IPS-18a (cell line): ENCODE measurements at regions not wholly inside any gene's neighbourhood (a gene's known extent, or its start where the extent isn't known, plus 50 kb on each side); places are given as distances from the start of the nearest gene placed in this dataset.
A peak's percentile ranks its signal among the peaks of the same experiment; 100 is the strongest.

Experiments used
- H3K27ac ChIP-seq: one replicate; pipeline ENCODE4 v1.5.1; 2013; ENCODE audit warnings: low read length
- H3K27me3 ChIP-seq: one replicate; pipeline ENCODE4 v1.6.1; 2013; ENCODE audit warnings: mild to moderate bottlenecking, low read length; ENCODE audit not compliant: control insufficient read depth, insufficient read depth
- H3K36me3 ChIP-seq: one replicate; pipeline ENCODE4 v1.6.1; 2013; ENCODE audit warnings: low read depth, low read length; ENCODE audit not compliant: control insufficient read depth
- H3K4me1 ChIP-seq: one replicate; pipeline ENCODE4 v1.6.1; 2013; ENCODE audit warnings: low read depth, low read length; ENCODE audit not compliant: control insufficient read depth
- H3K4me3 ChIP-seq: one replicate; pipeline ENCODE4 v1.5.1; 2013; ENCODE audit warnings: low read length
- H3K9ac ChIP-seq: one replicate; pipeline ENCODE4 v1.6.1; 2013; ENCODE audit warnings: mild to moderate bottlenecking, low read length, moderate library complexity
- H3K9me3 ChIP-seq: one replicate; pipeline ENCODE4 v1.6.1; 2013; ENCODE audit warnings: low read depth, low read length; ENCODE audit not compliant: control insufficient read depth

DNA sequence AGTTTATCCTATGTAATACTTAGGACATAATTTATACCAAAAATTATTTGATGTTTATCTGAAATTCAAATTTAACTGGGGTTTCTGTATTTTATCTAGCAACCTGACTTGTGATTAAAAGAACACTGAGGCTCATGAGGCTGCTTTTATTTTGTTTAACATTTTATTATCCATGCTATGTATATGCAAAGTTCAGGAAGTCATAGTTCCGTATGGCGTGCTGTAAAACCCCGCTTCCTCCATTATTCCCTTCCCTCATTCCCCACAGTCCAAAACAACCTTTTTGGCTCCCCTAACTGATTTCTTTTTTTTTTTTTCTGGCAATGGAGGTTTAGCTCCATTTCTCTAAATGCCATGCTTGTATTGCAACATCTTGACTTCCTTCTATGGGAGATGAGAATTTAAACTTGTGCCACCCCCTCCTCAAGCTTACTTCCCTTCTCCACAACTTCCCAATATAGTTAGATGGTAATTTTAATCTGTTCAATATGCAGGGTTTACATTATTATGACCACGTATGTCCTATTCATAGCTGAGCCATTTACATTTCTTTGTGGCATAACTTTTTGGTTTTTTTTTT is 138.0 kb upstream of the DNAH14 start:
- Histone ChIP-seq H3K36me3 (no peaks in the 10 kb centered on the region), H3K27ac (no peak overlapping the region), H3K9ac (no peak overlapping the region), H3K4me1 (no peaks in the 10 kb centered on the region), H3K4me3 (no peak overlapping the region), H3K9me3 (no peaks in the 10 kb centered on the region), H3K27me3 (no peaks in the 10 kb centered on the region)

GRCh38 chr1:224795591-224795990 is 133.9 kb upstream of the DNAH14 start:
- H3K4me3 ChIP-seq = no peak overlapping the region
- H3K36me3 ChIP-seq = no peaks in the 10 kb centered on the region
- peaks cover 2% of the 10 kb centered on the region for H3K4me1 ChIP-seq
- H3K27me3 ChIP-seq = no peaks in the 10 kb centered on the region
- H3K9me3 ChIP-seq = no peaks in the 10 kb centered on the region
- H3K9ac ChIP-seq = no peak overlapping the region
- H3K27ac ChIP-seq = no peak overlapping the region

DNA sequence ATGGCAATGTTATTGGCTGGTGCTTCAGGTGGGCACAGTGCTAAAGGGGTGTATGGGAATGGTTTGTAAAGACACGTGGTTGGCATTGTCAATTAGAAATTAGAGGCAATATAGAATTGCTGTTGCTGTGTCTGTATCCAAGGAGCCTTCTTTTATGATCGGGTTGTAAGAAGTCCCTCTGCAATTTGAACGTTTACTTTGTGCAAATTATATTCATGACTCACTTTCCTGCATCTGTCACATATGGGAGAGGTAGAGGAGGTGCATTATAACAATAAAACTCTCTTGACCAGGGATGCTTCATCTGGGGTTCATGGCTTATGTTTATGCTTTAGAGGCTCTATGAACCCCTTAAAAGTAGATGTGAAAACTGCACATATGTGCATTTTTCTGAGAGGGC is 130.4 kb upstream of the DNAH14 start:
- no peaks in the 10 kb centered on the region for H3K27me3 ChIP-seq
- H3K9me3 ChIP-seq = no peaks in the 10 kb centered on the region
- H3K4me3 ChIP-seq = no peak overlapping the region
- H3K27ac ChIP-seq = no peak overlapping the region
- H3K4me1 ChIP-seq = peaks cover 14% of the 10 kb centered on the region
- H3K36me3 ChIP-seq = no peaks in the 10 kb centered on the region
- no peak overlapping the region for H3K9ac ChIP-seq

GRCh38 chr1:224800486-224801119 is 128.9 kb upstream of the DNAH14 start:
- Histone ChIP-seq H3K4me3 (peak overlapping the region; percentile 42), H3K4me1 (peaks cover 14% of the 10 kb centered on the region), H3K36me3 (no peaks in the 10 kb centered on the region), H3K9me3 (no peaks in the 10 kb centered on the region), H3K9ac (peak overlapping the region; percentile 38), H3K27me3 (no peaks in the 10 kb centered on the region), H3K27ac (peak overlapping the region; percentile 87)

GRCh38 chr1:224801844-224802490 is 127.5 kb upstream of the DNAH14 start:
- no peak overlapping the region for H3K4me3 ChIP-seq
- no peaks in the 10 kb centered on the region for H3K27me3 ChIP-seq
- H3K36me3 ChIP-seq = no peaks in the 10 kb centered on the region

DNA sequence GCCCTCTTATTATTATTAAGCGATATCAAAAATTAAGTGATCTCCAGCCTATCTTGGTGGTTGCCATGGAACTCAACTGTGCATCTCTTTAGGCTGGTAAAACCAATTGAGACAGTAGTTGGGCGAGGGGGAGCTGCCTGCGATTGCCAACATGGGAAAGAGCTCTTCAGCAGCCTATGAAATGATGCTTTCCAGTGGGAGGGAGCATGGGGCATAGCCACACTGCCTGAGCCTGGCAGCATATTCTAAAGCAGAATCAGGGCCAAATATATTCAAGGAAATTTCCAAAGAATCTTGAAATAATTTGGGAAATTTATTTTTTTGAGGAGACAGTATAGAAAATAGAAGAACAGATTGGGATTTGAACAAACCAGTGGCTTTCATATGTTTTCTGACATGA is 126.9 kb upstream of the DNAH14 start:
- H3K4me3 ChIP-seq = no peak overlapping the region
- no peaks in the 10 kb centered on the region for H3K36me3 ChIP-seq
- no peaks in the 10 kb centered on the region for H3K27me3 ChIP-seq
- no peaks in the 10 kb centered on the region for H3K9me3 ChIP-seq
- H3K9ac ChIP-seq = no peak overlapping the region
- no peak overlapping the region for H3K27ac ChIP-seq
- H3K4me1 ChIP-seq = peaks cover 14% of the 10 kb centered on the region

More at GRCh38 chr1:224801844-224802490, 127.5 kb upstream of the DNAH14 start:
- H3K9me3 ChIP-seq = no peaks in the 10 kb centered on the region
- H3K27ac ChIP-seq = no peak overlapping the region
- H3K4me1 ChIP-seq = peaks cover 14% of the 10 kb centered on the region
- no peak overlapping the region for H3K9ac ChIP-seq

DNA sequence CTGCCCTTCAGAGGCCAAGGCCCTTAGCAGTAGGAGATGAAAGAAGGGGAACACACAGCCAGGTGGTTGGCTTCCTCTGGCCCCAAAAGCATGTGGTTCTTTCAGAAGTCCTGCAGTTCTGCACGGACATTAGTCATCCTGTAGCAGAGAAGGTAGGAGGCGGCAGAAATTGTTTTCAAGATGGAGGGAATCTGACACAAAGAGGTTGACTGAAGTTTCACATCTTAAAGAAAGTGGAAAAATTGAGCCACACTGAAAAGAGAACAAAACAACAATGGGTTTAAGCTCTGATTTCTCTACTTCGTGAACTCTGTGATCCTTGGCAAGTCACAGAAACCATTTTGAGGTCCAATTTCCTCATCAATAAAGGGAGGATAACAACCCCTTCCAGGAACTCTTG is 125.3 kb upstream of the DNAH14 start:
- Histone ChIP-seq H3K36me3 (no peaks in the 10 kb centered on the region), H3K4me3 (no peak overlapping the region), H3K9ac (no peak overlapping the region), H3K4me1 (peaks cover 14% of the 10 kb centered on the region), H3K9me3 (no peaks in the 10 kb centered on the region), H3K27ac (no peak overlapping the region), H3K27me3 (no peaks in the 10 kb centered on the region)

DNA sequence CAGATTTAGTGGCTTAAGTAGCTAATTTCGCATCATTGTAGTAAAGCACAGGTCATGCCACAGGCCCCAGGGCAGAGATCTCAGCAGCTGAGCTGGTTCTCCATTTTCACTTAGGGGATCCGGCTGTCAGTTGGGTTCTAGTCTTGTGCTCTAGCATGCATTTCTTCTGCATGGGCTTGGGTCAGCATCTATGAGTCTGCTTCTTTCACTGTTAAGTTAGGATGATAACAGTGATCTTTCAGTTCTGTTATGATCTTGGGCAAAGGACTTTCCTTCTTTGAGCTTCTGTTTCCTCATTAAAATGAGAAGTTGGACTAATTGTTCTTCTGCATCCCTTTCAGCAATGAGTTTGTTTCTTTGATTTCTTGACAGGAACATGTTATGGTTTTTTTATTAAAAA is 123.6 kb upstream of the DNAH14 start:
- Histone ChIP-seq H3K4me1 (peaks cover 9% of the 10 kb centered on the region), H3K9ac (no peak overlapping the region), H3K27me3 (no peaks in the 10 kb centered on the region), H3K9me3 (peaks cover 6% of the 10 kb centered on the region), H3K36me3 (no peaks in the 10 kb centered on the region), H3K27ac (no peak overlapping the region), H3K4me3 (no peak overlapping the region)

DNA sequence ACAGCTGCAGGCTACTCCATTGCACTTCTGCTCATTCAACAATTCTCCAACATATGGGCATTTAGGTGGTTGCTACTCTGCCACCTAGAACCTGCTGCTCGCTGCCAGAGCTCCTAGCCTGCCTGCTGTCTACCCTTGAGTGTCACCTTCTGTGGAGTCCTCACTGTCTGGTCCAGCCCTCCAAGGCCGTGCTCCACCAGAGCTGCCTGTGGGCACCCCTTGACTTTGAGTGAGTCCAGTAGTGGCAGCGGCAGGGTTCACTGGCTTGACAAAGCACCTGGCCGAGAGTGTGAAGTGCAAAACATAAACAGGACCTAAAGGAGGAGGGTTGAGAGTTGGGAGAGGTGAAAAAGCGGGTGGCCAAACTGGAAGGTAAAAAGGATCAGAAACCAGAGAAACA is 120.3 kb upstream of the DNAH14 start:
- H3K27me3 ChIP-seq = no peaks in the 10 kb centered on the region
- no peaks in the 10 kb centered on the region for H3K36me3 ChIP-seq
- no peaks in the 10 kb centered on the region for H3K4me1 ChIP-seq
- no peak overlapping the region for H3K4me3 ChIP-seq
- peaks cover 6% of the 10 kb centered on the region for H3K9me3 ChIP-seq
- no peak overlapping the region for H3K9ac ChIP-seq
- H3K27ac ChIP-seq = no peak overlapping the region

DNA sequence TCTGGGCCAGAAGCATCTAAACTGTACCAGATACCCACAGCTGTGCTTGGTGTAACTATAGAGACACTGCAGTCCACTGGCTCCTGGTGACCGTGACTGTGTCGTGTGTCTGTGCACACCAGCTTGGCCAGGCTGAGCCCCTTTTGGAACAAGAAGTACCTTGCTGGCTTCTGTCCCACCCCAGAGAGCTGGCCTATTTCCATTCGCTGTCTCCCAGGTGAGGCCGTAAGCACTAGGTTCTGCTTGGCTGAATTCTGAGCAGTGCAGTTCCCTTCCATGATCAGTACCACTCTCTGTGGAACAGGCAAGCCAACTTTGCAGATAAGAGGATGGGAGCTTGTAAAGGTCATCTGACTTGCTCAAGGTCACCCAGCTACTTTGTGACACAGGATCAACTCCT is 119.9 kb upstream of the DNAH14 start:
- no peak overlapping the region for H3K9ac ChIP-seq
- H3K27me3 ChIP-seq = no peaks in the 10 kb centered on the region
- peaks cover 6% of the 10 kb centered on the region for H3K9me3 ChIP-seq
- no peaks in the 10 kb centered on the region for H3K4me1 ChIP-seq
- H3K36me3 ChIP-seq = no peaks in the 10 kb centered on the region
- no peak overlapping the region for H3K27ac ChIP-seq
- no peak overlapping the region for H3K4me3 ChIP-seq

GRCh38 chr1:224811564-224811963 is 117.9 kb upstream of the DNAH14 start:
- Histone ChIP-seq H3K27me3 (no peaks in the 10 kb centered on the region), H3K9ac (no peak overlapping the region), H3K27ac (no peak overlapping the region), H3K4me3 (no peak overlapping the region), H3K36me3 (no peaks in the 10 kb centered on the region), H3K9me3 (peaks cover 6% of the 10 kb centered on the region), H3K4me1 (no peaks in the 10 kb centered on the region)

- no peak overlapping the region for H3K4me3 ChIP-seq
- H3K27ac ChIP-seq = no peak overlapping the region
- H3K27me3 ChIP-seq = no peaks in the 10 kb centered on the region
- no peaks in the 10 kb centered on the region for H3K36me3 ChIP-seq
- H3K9ac ChIP-seq = no peak overlapping the region
- peaks cover 2% of the 10 kb centered on the region for H3K9me3 ChIP-seq
- no peaks in the 10 kb centered on the region for H3K4me1 ChIP-seq
These were observed 113.8 kb upstream of the DNAH14 start for GRCh38 chr1:224815647-224816046.
